ENCODE measurements at regions not wholly inside any gene's neighbourhood (a gene's known extent, or its start where the extent isn't known, plus 50 kb on each side); places are given as distances from the start of the nearest gene placed in this dataset.
"Not testable (repeated sequence)": the region's sequence is repeated elsewhere in the genome, so short reads cannot be mapped to it uniquely, and the experiment has no call there.

GRCh38 chr21:15119486-15119885 lies 54.7 kb upstream of the NRIP1 start:
- DNase-seq = no peak

GRCh38 chr21:15121097-15121654 lies 56.4 kb upstream of the NRIP1 start:
- DNase-seq = no peak

DNA sequence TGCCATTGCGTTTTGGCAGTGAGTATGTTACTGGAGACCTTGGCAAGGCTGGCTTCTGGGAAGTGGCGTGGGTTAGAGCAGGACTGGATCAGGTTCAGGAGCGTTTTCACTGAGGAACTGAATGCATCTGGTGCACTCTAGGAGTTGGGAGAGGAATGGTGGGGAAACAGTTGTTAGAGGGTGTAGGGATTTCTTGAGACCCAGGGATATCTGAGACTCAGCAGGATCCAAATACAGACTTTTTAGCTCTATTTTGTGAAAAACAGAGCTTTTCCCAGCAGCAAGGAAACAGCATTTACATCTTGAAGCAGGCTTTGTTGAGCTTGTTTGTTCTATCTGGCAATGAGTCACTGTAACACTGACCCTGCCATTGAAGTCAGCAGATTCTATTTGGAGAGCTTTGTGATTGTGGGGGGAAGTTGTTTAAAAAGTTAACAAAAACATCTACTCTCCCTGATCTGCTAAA lies 56.9 kb upstream of the NRIP1 start:
- DNase-seq = no peak

- no peak for DNase-seq
Measured at GRCh38 chr21:15122241-15122640, 57.4 kb upstream of the NRIP1 start.

- DNase-seq = no peak
Measured at GRCh38 chr21:15124731-15125130, 59.9 kb upstream of the NRIP1 start.

DNA sequence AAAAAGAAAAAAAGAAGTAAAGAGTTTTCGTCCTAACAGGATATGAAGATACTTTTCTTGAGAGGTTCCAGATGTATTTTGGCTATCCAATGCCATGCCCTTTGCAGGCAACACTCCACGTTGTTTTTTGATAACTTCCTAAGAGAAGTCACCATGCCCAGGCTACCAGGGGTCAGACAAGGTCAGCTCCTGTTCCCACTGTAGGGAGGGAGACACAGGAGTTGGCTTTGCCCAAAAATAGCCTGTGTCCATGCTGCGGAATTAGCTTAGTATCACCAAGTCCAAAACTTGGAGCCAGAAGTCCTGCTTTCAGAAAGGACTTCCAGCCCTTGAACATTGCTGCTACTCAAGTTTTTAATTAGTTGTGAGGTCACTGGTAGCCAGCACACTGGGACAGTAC lies 62.1 kb upstream of the NRIP1 start:
- no peak for DNase-seq

DNA sequence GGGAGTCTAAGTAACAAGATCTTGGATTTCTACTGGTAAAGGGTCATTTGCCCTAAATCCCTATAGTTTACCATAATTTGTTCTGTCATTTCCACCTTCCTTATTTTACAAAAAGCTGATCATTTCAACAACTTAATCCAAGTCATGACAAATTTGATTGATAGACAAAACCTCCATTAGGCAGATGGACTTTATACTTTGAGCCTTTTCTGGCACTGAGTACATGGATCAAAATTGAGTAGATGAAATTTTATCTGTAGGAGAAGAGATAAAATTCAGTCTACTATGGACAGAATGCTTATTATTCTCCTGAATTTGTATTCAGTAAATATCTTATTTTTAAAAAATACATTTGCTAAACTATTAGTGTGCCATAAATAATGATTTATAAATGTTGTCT lies 62.6 kb upstream of the NRIP1 start:
- no peak for DNase-seq

- DNase-seq = no peak
Measured at GRCh38 chr21:15128267-15128666, 63.5 kb upstream of the NRIP1 start.

GRCh38 chr21:15128714-15129113 lies 63.9 kb upstream of the NRIP1 start:
- not testable (repeated sequence) for DNase-seq

- no peak for DNase-seq
Measured at GRCh38 chr21:15130326-15130725, 65.5 kb upstream of the NRIP1 start.

- DNase-seq = no peak
Measured at GRCh38 chr21:15130751-15131150, 66.0 kb upstream of the NRIP1 start.

DNA sequence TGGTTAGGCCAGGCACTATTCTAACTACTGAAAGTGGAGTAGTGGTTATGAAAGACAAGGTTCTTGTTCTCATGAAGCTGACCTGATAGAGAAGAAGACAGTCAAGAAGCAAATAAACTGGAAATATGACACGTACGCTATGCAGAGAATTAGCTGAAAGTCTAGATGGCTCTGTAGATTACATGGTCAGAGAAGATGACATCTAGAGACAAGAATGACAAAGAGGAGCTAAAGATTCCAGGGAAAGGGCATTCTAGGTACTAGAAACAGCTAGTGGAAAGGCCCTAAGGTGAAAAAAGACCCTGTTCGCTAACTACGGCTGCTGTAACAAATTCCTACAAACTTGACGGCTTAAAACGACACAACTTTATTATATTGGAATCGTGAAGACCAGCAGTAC lies 68.0 kb upstream of the NRIP1 start:
- no peak for DNase-seq

GRCh38 chr21:15134701-15135470 lies 70.1 kb upstream of the NRIP1 start:
- no peak for DNase-seq

DNA sequence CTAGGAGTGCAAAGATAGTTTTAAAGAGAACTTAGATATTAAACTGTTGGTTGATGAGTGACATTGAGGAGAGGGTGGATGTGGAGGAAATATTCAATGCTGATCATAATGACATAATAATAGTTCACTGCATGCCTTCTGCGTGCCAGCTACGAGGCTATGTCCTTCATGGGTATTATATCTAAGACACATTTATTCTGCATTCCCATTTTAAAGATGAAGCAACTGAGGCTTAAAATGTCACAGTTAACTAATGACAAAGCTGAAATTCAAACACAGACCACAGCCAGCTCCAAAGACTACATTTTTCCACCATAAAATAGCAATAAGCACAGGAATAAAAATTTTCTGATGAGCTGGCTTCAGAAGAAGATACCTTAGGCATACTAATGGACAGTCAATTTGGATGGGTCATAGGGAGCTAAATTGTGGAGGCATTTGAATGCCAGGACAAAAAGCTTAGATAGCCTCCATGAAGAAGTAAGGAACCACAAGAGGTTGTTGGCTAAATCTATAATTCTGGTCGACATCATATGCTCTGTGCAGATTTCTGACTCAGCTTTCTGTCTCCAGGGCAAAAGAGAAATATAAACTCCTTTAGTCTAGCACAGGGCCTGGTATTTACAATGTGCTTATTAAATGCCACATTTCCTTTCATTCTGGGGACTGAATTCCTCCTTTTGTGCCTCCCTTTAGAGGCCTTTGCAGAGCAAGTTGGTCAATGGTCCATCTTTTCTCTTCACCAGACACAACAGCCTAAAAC lies 71.2 kb upstream of the NRIP1 start:
- DNase-seq = no peak

- no peak for DNase-seq
Measured at GRCh38 chr21:15138490-15138889, 73.7 kb upstream of the NRIP1 start.

- no peak for DNase-seq
Measured at GRCh38 chr21:15139898-15140297, 75.1 kb upstream of the NRIP1 start.

GRCh38 chr21:15140321-15141019 lies 75.7 kb upstream of the NRIP1 start:
- no peak for DNase-seq

- DNase-seq = no peak
Measured at GRCh38 chr21:15141261-15141970, 76.6 kb upstream of the NRIP1 start.

DNA sequence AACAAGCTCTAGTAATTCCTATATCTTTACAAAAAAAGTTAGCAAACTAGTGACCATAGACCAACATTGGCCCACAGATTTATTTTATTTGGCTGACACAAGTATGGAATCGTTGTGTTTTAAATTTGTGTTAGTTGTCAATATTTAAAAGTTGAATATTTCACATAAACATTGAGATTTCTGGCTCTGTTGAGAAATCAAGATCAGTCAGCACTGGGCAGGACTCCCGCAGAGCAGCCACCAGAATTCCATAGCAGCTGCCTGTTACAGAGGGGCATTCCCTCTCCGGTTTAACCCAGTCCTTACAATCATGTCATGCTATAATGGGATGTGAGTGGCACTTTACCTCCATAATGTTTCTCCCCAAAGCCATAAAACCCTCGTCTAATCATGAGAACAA lies 79.2 kb upstream of the NRIP1 start:
- no peak for DNase-seq

DNA sequence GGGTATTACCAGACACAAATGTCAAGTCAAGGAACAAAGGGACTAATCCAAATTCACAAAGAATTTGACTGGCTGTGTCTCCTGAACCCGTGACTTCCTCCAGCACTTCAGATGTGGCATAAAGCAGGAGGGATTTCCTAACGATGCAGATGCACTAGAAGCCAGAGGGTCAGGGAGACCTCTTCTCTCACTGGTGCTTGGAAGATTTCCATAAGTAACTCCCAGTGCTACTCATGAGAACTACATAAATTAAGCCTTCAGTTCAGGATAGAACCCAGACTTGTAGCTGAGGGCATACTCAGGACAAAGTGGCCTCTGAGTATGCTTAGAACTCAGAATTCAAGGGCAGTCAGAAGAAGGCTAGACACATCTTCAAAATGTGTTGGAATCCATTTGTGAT lies 83.6 kb upstream of the NRIP1 start:
- no peak for DNase-seq

DNA sequence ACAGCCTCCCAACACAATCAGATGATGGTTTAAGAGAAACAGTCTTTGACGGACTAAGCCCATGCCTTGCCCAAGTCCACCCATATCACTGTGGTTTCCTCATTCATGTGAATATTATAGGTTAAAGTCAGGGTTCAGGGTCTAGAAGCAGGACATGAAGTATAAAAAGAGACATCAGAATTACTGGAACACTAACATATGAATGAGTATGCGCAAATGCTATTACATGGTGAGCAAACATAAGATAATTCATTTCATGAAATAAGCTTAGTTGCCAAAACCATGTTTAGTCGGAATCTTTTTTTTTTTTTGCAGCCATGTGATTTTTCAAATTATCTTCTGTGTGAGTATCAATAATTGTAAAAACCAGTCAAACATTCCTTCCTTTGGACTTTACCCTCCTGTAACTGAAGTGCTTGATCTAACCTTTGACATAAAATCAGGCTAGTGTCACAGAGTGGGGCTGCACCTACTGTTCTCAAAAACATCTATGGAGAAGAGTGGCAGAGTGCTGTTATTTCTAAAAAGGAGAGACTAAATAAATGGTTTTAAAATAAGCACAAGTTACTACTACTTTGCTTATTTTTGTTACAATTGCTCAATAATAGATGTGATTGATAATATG lies 84.9 kb upstream of the NRIP1 start:
- DNase-seq = no peak

DNA sequence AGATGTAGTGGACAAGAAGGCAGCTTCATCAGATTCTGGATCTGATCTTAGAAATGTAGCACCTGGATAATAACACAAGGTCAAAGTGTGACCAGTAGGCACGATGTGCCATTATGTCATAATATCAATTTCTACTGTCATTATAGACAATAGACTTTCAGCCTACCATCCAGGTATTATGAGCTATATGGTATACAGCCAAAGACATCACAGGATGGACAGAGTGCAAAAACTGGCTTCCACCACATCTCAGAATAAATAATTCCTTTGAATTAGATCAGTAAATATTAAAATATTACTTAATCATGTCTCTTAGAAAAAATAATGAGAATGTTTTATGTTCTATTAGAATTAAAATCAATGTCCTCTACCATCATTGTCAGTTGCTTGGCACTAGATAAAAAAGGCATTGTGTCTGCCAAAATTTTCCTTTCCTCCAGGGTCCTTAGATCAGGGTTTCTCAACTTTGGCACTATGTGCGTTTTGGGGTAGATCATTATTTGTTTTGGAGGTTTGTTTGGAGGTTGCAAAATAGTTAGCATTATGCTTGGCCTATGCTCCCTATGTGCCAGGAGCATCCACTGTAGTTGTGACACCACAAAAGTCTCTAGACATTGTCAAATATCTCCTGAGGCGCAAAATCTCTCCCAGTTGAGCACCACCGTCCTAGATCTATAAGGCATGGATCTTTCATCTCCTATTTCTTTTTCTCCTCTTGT lies 86.7 kb upstream of the NRIP1 start:
- DNase-seq = no peak
